Endothelial cell of umbilical vein (primary cell): ENCODE measurements at regions not wholly inside any gene's neighbourhood (a gene's known extent, or its start where the extent isn't known, plus 50 kb on each side); places are given as distances from the start of the nearest gene placed in this dataset.

Experiments
- BruUV-seq: library from RNA; stranded (reverse); fragments of 400-500 nt; replicated peaks from 2 replicates; lab custom pipeline; 2021; lab: Mats Ljungman, UMichigan
- CTCF ChIA-PET: fragments of 300-600, 350-600 bp; sonication (Branson Sonifier 250); formaldehyde crosslinking; loops from one replicate; lab custom pipeline; 2021; ENCODE audit warnings: antibody characterized with exemption, inconsistent platforms; lab: Charles Lee
- POLR2A ChIA-PET: fragments of 300-600, 350-600 bp; sonication (Branson Sonifier 250); formaldehyde crosslinking; loops from one replicate; lab custom pipeline; 2021; ENCODE audit warnings: antibody characterized with exemption, inconsistent platforms; lab: Charles Lee
- DNase-seq: peaks from one replicate; pipeline ENCODE4 v3.0.0-alpha.2; 2011; ENCODE audit warnings: low read depth, low spot score
- FAIRE-seq: peaks from 2 replicates; lab custom pipeline; 2011; peaks lifted over from hg19 to GRCh38; lab: Jason Lieb, UNC
- H2AFZ ChIP-seq: 2 replicates; pipeline ENCODE4 v1.6.0; 2012; ENCODE audit warnings: low read depth, low read length, control low read depth, inconsistent platforms
- H3K27ac ChIP-seq: 2 replicates; pipeline ENCODE4 v1.5.1; 2011; ENCODE audit warnings: low read depth, mild to moderate bottlenecking, control low read depth, low read length, moderate library complexity; ENCODE audit not compliant: insufficient read depth
- H3K27me3 ChIP-seq, 2 experiments: 2 replicates each; pipeline versions ENCODE4 v1.6.0 to v1.6.1; 2011; ENCODE audit warnings: low read length in 2 of 2, mixed read lengths in 1 of 2; ENCODE audit not compliant: control insufficient read depth in 2 of 2, insufficient read depth in 2 of 2
- H3K36me3 ChIP-seq, 2 experiments: 2 replicates in 1 of 2; 3 replicates in 1 of 2; pipeline ENCODE4 v1.5.1; 2011; ENCODE audit warnings: low read length in 2 of 2, mild to moderate bottlenecking in 1 of 2, moderate library complexity in 1 of 2; ENCODE audit not compliant: control insufficient read depth in 2 of 2, insufficient read depth in 2 of 2; ENCODE audit errors: extremely low read depth in 1 of 2
- H3K4me1 ChIP-seq: 3 replicates; pipeline ENCODE4 v1.5.1; 2011; ENCODE audit warnings: mild to moderate bottlenecking, low read length; ENCODE audit not compliant: control insufficient read depth, insufficient read depth; ENCODE audit errors: extremely low read depth
- H3K4me2 ChIP-seq: 2 replicates; pipeline ENCODE4 v1.6.1; 2011; ENCODE audit warnings: low read length, control low read depth, mixed read lengths; ENCODE audit not compliant: insufficient read depth
- H3K4me3 ChIP-seq, 3 experiments: fragments of 200-600 bp in 1 of 3; sonication (generic), shearing (Covaris generic) in 1 of 3; replicated peaks in 1 of 3; 2 replicates each; pipeline ENCODE4 v1.5.1; 2011 to 2016; ENCODE audit warnings: control low read depth in 3 of 3, low read length in 3 of 3, mild to moderate bottlenecking in 2 of 3, inconsistent platforms in 1 of 3, low read depth in 1 of 3, moderate library complexity in 1 of 3; ENCODE audit not compliant: insufficient read depth in 1 of 3
- H3K79me2 ChIP-seq: 2 replicates; pipeline ENCODE4 v1.6.0; 2012; ENCODE audit warnings: low read length, inconsistent platforms; ENCODE audit not compliant: control insufficient read depth, insufficient read depth
- H3K9ac ChIP-seq: replicated peaks from 2 replicates; pipeline ENCODE3; 2011; ENCODE audit warnings: low read length, control low read depth; ENCODE audit not compliant: insufficient read depth; ENCODE audit errors: extremely low read depth
- H3K9me1 ChIP-seq: replicated peaks from 3 replicates; pipeline ENCODE4 v1.6.0; 2011; ENCODE audit warnings: mild to moderate bottlenecking, low read length; ENCODE audit not compliant: control insufficient read depth, insufficient read depth; ENCODE audit errors: extremely low read depth
- H3K9me3 ChIP-seq: replicated peaks from 2 replicates; pipeline ENCODE4 v1.5.1; 2012; ENCODE audit warnings: low read length, inconsistent platforms; ENCODE audit not compliant: control insufficient read depth, insufficient read depth
- H4K20me1 ChIP-seq: replicated peaks from 2 replicates; pipeline ENCODE3; 2011; ENCODE audit warnings: mild to moderate bottlenecking, low read length; ENCODE audit not compliant: control insufficient read depth, insufficient read depth; ENCODE audit errors: extremely low read depth
- CTCF ChIP-seq, 2 donors: IDR thresholded peaks; 1 replicate in 1 of 2; 2 replicates in 1 of 2; pipeline ENCODE4 v1.5.1; 2011; ENCODE audit warnings: low read length in 2 of 2, mild to moderate bottlenecking in 2 of 2, moderate library complexity in 2 of 2, control low read depth in 1 of 2, inconsistent platforms in 1 of 2, low read depth in 1 of 2; ENCODE audit not compliant: insufficient read depth in 1 of 2; ENCODE audit errors: extremely low read depth in 1 of 2
- EZH2 ChIP-seq: IDR thresholded peaks from 2 replicates; pipeline ENCODE4 v1.6.1; 2012; ENCODE audit warnings: borderline replicate concordance, low read depth, mild to moderate bottlenecking, moderate library complexity, low read length, inconsistent platforms; ENCODE audit not compliant: severe bottlenecking
- FOS ChIP-seq: IDR thresholded peaks from 2 replicates; pipeline ENCODE4 v1.6.1; 2011; ENCODE audit warnings: mild to moderate bottlenecking, low read length, moderate library complexity, borderline replicate concordance; ENCODE audit not compliant: insufficient read depth
- GATA2 ChIP-seq: IDR thresholded peaks from 2 replicates; pipeline ENCODE4 v1.7.0; 2011; ENCODE audit warnings: low read depth, mild to moderate bottlenecking, moderate library complexity, mixed read lengths, low read length; ENCODE audit not compliant: insufficient read length, insufficient read depth
- JUN ChIP-seq: IDR thresholded peaks from 2 replicates; pipeline ENCODE4 v1.6.1; 2011; ENCODE audit warnings: borderline replicate concordance, low read depth; ENCODE audit not compliant: insufficient read length, insufficient read depth
- MAX ChIP-seq: IDR thresholded peaks from 2 replicates; pipeline ENCODE4 v1.6.1; 2011; ENCODE audit not compliant: insufficient read depth, insufficient read length
- MYC ChIP-seq: IDR thresholded peaks from one replicate; pipeline ENCODE4 v1.6.1; 2011; ENCODE audit warnings: mild to moderate bottlenecking, low read depth, low read length
- POLR2A ChIP-seq: IDR thresholded peaks from 2 replicates; pipeline ENCODE4 v1.6.1; 2012; ENCODE audit warnings: low read depth, mild to moderate bottlenecking, control low read depth, low read length
- POLR2AphosphoS5 ChIP-seq: IDR thresholded peaks from 2 replicates; pipeline ENCODE4 v1.6.1; 2012; ENCODE audit warnings: low read depth, mild to moderate bottlenecking, control low read depth, low read length, moderate library complexity; ENCODE audit not compliant: insufficient read depth
- dilution Hi-C: fragments of 300-500 bp; cut with MboI; formaldehyde crosslinking; loops from one replicate; pipeline ENCODE4 v1.15.0; 2019; ENCODE audit warnings: low sequenced_read_pairs; ENCODE audit not compliant: extremely low pct_ligation_motif_present
- intact Hi-C: fragments of 100-400 bp; cut with micrococcal nuclease; formaldehyde crosslinking; loops from one replicate; pipeline ENCODE4 v1.10.0; 2022

- Histone ChIP-seq H3K4me2 (no peak overlapping the region), H3K4me3 (no peak overlapping the region), H4K20me1 (no peaks in the 10 kb centered on the region), H3K27me3 (no peaks in the 10 kb centered on the region), H3K9me1 (no peaks in the 10 kb centered on the region), H3K36me3 (no peaks in the 10 kb centered on the region), H2AFZ (no peak overlapping the region), H3K9me3 (no peaks in the 10 kb centered on the region), H3K4me1 (no peaks in the 10 kb centered on the region), H3K79me2 (no peaks in the 10 kb centered on the region), H3K27ac (no peak overlapping the region), H3K9ac (no peak overlapping the region)
- no peak for FAIRE-seq
- DNase-seq, result no peak
- dilution Hi-C loops (no loop called here), intact Hi-C loops (no loop called here)
- no TSS peak for BruUV-seq
- ChIA-PET POLR2A (no interaction called here), CTCF (no interaction called here)
- no peak for TF ChIP-seq JUN
- no peak for TF ChIP-seq GATA2
- TF ChIP-seq MYC, result no peak
- TF ChIP-seq MAX, result no peak
- no peak for TF ChIP-seq POLR2A
- TF ChIP-seq POLR2AphosphoS5, result no peak
- TF ChIP-seq EZH2, result no peak
- TF ChIP-seq CTCF (IDR thresholded peaks at IDR 0.05; ENCODE audit: extremely low read depth in 1 of 2, insufficient read depth in 1 of 2, low read depth in 1 of 2, low read length in 2 of 2), result no peak
- TF ChIP-seq FOS, result no peak
Measured at GRCh38 chr7:118575393-118575948, 351.0 kb downstream of the ANKRD7 start.
